Omental fat pad (tissue), 3 donors: ENCODE measurements at regions not wholly inside any gene's neighbourhood (a gene's known extent, or its start where the extent isn't known, plus 50 kb on each side); places are given as distances from the start of the nearest gene placed in this dataset.

Experiments used
- ATAC-seq: fragments of 150-250 bp; one replicate; pipeline ENCODE4 v1.9.1; 2016; ENCODE audit warnings: mild to moderate bottlenecking, moderate library complexity; ENCODE audit not compliant: low FRiP score
- DNase-seq: peaks from one replicate; pipeline ENCODE4 v3.0.0-alpha.2; 2019; ENCODE audit warnings: low spot score
- CTCF ChIP-seq, 3 donors: fragments of 450-650 bp; IDR thresholded peaks; one replicate each; pipeline ENCODE4 v1.5.1; 2016 to 2017; ENCODE audit warnings: antibody characterized with exemption in 3 of 3, mild to moderate bottlenecking in 3 of 3, moderate library complexity in 2 of 3

- no peak for DNase-seq
- ATAC-seq, result no peak
- no peak for TF ChIP-seq CTCF (IDR thresholded peaks at IDR 0.05)
These were observed 182.3 kb upstream of the ST6GAL2 start for GRCh38 chr2:107068069-107068916.

GRCh38 chr2:107069890-107070289, 183.9 kb upstream of the ST6GAL2 start:
- DNase-seq, result no peak
- no peak for TF ChIP-seq CTCF (IDR thresholded peaks at IDR 0.05)
- no peak for ATAC-seq

GRCh38 chr2:107072150-107072940, 186.4 kb upstream of the ST6GAL2 start:
- ATAC-seq (no peak), DNase-seq (no peak)
- TF ChIP-seq CTCF (IDR thresholded peaks at IDR 0.05), result no peak

- no peak for ATAC-seq
These were observed 192.6 kb upstream of the ST6GAL2 start for GRCh38 chr2:107078584-107078983.

GRCh38 chr2:107086497-107086896, 200.5 kb upstream of the ST6GAL2 start:
- no peak for DNase-seq
- TF ChIP-seq CTCF (IDR thresholded peaks at IDR 0.05), result no peak
- no peak for ATAC-seq

More at GRCh38 chr2:107078584-107078983, 192.6 kb upstream of the ST6GAL2 start:
- DNase-seq, result no peak
- TF ChIP-seq CTCF (IDR thresholded peaks at IDR 0.05), result no peak

GRCh38 chr2:107088156-107088555, 202.2 kb upstream of the ST6GAL2 start:
- TF ChIP-seq CTCF (IDR thresholded peaks at IDR 0.05), result no peak
- ATAC-seq (no peak), DNase-seq (no peak)
